Heart left ventricle (tissue), 13 donors: ENCODE measurements at regions not wholly inside any gene's neighbourhood (a gene's known extent, or its start where the extent isn't known, plus 50 kb on each side); places are given as distances from the start of the nearest gene placed in this dataset.

Experiments
- CTCF ChIP-seq, 12 donors: fragments of 200-600 bp; sonication (generic) in 4 of 12; IDR thresholded peaks; one replicate each; pipeline versions ENCODE4 v1.5.0 to v1.8.0; 2018 to 2022; ENCODE audit warnings: antibody characterized with exemption in 12 of 12, mild to moderate bottlenecking in 5 of 12
- POLR2A ChIP-seq, 2 donors: fragments of 450-650 bp; IDR thresholded peaks; one replicate each; pipeline ENCODE4 v1.6.1; 2017; ENCODE audit warnings: antibody characterized with exemption in 2 of 2, mild to moderate bottlenecking in 2 of 2, moderate library complexity in 2 of 2
- donor health status: ischemic (EF 13 %, LVEDD 7.1; RV severe dilation, severe dysfunction).
- donor health status: DM: no; HTN: yes; CAD: no.
- donor health status: DM: no; HTN: no; CAD: no.
- donor health status: ischemic (EF 25% LVEDD 6.9; RV normal size, moderate dysfunction).
- donor health status: ischemic (EF 25% LVEDD 5.7; RV mildly dilated, moderate dysfunction).
- donor health status: ischemic (EF 35%, LVEDD 5.7; RV mildly dilated, moderate dysfunction).
- donor health status: nonischemic (EF 11% LVEDD 7.7; RV severe dilation, severe dysfunction).
- donor health status: DM: yes; HTN: yes; CAD: no.
- donor health status: PGD.
- donor health status: ischemic (EF 29% LVEDD 5.4; RV normal size, mild dysfunction).
- donor health status: nonischemic (EF 23%, LVEDD 6.1; RV moderate dilation, normal function).

GRCh38 chr10:121425623-121426022, 172.6 kb downstream of the FGFR2 start:
- TF ChIP-seq CTCF (IDR thresholded peaks at IDR 0.05) (no peak), POLR2A (IDR thresholded peaks at IDR 0.05) (no peak)
